ENCODE measurements at regions not wholly inside any gene's neighbourhood (a gene's known extent, or its start where the extent isn't known, plus 50 kb on each side); places are given as distances from the start of the nearest gene placed in this dataset.

GRCh38 chr2:144201868-144202468 is 318.0 kb downstream of the ZEB2 start:
- H3K9me3 ChIP-seq (ENCODE audit: control insufficient read depth, low read depth, low read length) = no peaks in the 10 kb centered on the region
- H4K20me1 ChIP-seq (ENCODE audit: control insufficient read depth, insufficient read depth, insufficient read length) = no peaks in the 10 kb centered on the region
- no peak overlapping the region for H3K18ac ChIP-seq (ENCODE audit: insufficient read length, low read depth, low read length)
- Mint-ChIP-seq H3K27me3 (ENCODE audit: low read depth) (no peaks in the 10 kb centered on the region), H3K9me3 (no peaks in the 10 kb centered on the region), H3K4me3 (no peak overlapping the region), H3K27ac (no peak overlapping the region), H3K4me1 (0 out of 4 replicates have a peak, but pooled peaks cover 0 to 3% of the 10 kb centered on the region in 2 experiments), H3K36me3 (ENCODE audit: insufficient read depth in 1 of 3, low read depth in 3 of 3) (peaks cover 0 to 3% (median 0%) of the 10 kb centered on the region in 3 experiments; a peak in 2 of 7 replicates)
- TF ChIP-seq CTCF (conservative IDR thresholded peaks at IDR 0.05) = no peak
- H2AFZ ChIP-seq (ENCODE audit: low read length) = no peak overlapping the region
- peaks cover 4% of the 10 kb centered on the region; the same call in 1 of the 2 replicates for H3K4me1 ChIP-seq (ENCODE audit: insufficient read depth, low read length)
- H2BK20ac ChIP-seq (ENCODE audit: low read depth, low read length, poor library complexity, severe bottlenecking) = no peak overlapping the region
- no peak overlapping the region for H2BK120ac ChIP-seq (ENCODE audit: low read depth, low read length, poor library complexity, severe bottlenecking)
- H3T11ph ChIP-seq (ENCODE audit: low read length) = no peak overlapping the region
- H2BK15ac ChIP-seq (ENCODE audit: low read depth, low read length) = no peak overlapping the region
- no peaks in the 10 kb centered on the region for H3K79me1 ChIP-seq (ENCODE audit: insufficient read depth, low read depth, low read length, poor library complexity, severe bottlenecking)
- H3K79me2 ChIP-seq (ENCODE audit: insufficient read depth, low read length) = no peaks in the 10 kb centered on the region
- H2BK5ac ChIP-seq (ENCODE audit: insufficient read length, low read length) = no peak overlapping the region
- DNase-seq = no peak
- no peak overlapping the region for H3K9ac ChIP-seq (ENCODE audit: extremely low read depth, insufficient read length, low read length)
- no peaks in the 10 kb centered on the region for H3K27me3 ChIP-seq (ENCODE audit: insufficient read depth, low read length)
- WGBS (ENCODE audit: extremely low coverage, insufficient read length, low lambda C conversion rate) = no CpG with 5 or more reads among the region's 1 CpG
- no peak overlapping the region for H3K4me2 ChIP-seq (ENCODE audit: insufficient read depth, insufficient read length, low read length)
- no peak overlapping the region for H4K91ac ChIP-seq (ENCODE audit: insufficient read length, low read depth, low read length)
- no peak overlapping the region for H4K5ac ChIP-seq (ENCODE audit: insufficient read length, low read depth, low read length)
- no peak overlapping the region for H3K4ac ChIP-seq (ENCODE audit: low read depth, low read length)
- no peak overlapping the region for H2BK12ac ChIP-seq (ENCODE audit: insufficient read length, low read depth, low read length)
- no peak overlapping the region for H3K56ac ChIP-seq (ENCODE audit: insufficient read length, low read depth, low read length)
- H3K23me2 ChIP-seq (ENCODE audit: insufficient read length, low read depth, low read length, poor library complexity, severe bottlenecking) = no peaks in the 10 kb centered on the region
- H4K8ac ChIP-seq (replicated peaks; ENCODE audit: insufficient read length, low read depth, low read length) = no peak overlapping the region
- no peak overlapping the region for H3K27ac ChIP-seq (ENCODE audit: insufficient read length, low read depth, low read length)
- H3K14ac ChIP-seq (ENCODE audit: insufficient read depth, low read length) = no peak overlapping the region
- no peak overlapping the region for H3K23ac ChIP-seq (ENCODE audit: insufficient read length, low read depth, low read length)
- no peak overlapping the region for H2AK5ac ChIP-seq (ENCODE audit: insufficient read length, low read length)

All from H9 (cell line).